ENCODE measurements at regions not wholly inside any gene's neighbourhood (a gene's known extent, or its start where the extent isn't known, plus 50 kb on each side); places are given as distances from the start of the nearest gene placed in this dataset.

DNA sequence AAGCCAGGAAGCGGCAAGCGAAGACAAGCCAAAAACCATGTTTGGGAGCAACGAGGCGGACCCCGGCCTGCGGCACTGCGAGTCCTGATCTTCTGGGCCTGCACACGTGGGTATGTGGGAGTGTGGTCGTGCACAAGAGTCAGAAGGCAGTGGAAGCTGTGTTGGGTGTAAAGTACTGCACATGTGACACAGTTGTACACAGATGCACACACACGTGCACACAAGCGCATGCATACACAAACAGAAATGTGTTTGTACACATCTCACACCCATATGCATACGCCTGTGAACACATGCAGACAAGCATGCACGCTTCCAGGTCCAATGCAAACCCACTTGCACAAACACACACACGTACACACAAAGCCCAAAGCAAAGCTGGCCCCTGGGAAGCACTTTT lies 52.6 kb upstream of the SLCO4A1 start:
- peaks cover 28% of the 10 kb centered on the region for H3K27me3 ChIP-seq (ENCODE audit: low read depth, low read length)
- H3K4me1 ChIP-seq (ENCODE audit: low read length), result no peaks in the 10 kb centered on the region
- no peak overlapping the region for H3K4me2 ChIP-seq (ENCODE audit: low read length)

DNA sequence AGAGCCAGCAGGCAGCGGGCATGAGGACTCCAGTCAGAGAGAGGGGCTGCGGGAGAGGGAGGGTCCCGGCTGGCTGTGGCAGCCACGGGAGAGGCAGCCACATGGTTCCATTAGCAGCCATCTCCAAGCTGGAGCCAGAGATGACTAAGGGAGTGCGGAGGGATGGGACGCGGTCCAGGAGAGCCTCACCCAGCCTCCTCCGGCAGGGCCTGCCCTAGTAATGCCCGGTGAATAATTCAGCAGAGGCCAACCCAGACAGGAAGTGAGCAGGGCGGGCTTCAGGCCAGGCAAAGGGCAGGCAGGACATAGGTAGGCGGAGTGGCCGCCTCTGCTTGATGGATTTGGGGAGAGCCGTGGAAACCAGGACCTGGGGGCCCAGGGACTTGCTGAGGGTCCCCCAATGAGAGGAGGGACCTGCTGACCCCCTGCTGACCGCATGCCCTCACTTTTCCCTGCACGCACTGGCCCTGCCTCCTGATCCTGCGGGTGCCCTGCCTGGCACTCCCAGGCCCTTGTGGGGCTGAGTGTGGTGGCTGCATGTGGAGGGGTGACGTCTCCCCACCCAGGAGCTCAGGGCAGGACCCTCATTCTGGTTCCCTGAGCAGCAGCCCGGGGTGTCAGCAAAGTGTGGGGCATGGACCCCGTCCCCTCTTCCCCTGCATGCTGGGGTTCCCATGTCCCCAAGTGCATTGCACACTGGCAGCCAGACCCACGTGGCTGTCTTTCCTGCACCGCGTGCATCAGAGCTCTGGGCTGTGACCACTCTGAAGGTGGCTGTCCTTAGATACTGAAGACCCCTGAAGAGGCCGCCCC lies 51.8 kb upstream of the SLCO4A1 start:
- no peak overlapping the region for H2AFZ ChIP-seq (ENCODE audit: low read depth, low read length)
- H3K9me3 ChIP-seq (ENCODE audit: insufficient read depth, low read length), result no peaks in the 10 kb centered on the region
- H3K4me2 ChIP-seq (ENCODE audit: low read length), result no peak overlapping the region
- H3K36me3 ChIP-seq (replicated peaks; ENCODE audit: low read depth, low read length), result no peaks in the 10 kb centered on the region
- TF ChIP-seq, protein P1, sequence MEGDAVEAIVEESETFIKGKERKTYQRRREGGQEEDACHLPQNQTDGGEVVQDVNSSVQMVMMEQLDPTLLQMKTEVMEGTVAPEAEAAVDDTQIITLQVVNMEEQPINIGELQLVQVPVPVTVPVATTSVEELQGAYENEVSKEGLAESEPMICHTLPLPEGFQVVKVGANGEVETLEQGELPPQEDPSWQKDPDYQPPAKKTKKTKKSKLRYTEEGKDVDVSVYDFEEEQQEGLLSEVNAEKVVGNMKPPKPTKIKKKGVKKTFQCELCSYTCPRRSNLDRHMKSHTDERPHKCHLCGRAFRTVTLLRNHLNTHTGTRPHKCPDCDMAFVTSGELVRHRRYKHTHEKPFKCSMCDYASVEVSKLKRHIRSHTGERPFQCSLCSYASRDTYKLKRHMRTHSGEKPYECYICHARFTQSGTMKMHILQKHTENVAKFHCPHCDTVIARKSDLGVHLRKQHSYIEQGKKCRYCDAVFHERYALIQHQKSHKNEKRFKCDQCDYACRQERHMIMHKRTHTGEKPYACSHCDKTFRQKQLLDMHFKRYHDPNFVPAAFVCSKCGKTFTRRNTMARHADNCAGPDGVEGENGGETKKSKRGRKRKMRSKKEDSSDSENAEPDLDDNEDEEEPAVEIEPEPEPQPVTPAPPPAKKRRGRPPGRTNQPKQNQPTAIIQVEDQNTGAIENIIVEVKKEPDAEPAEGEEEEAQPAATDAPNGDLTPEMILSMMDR (IDR thresholded peaks at IDR 0.05; ENCODE audit: low read depth, low read length), result no peak
- no peak for TF ChIP-seq EZH2phosphoT487 (IDR thresholded peaks at IDR 0.05; ENCODE audit: low read depth)
- no peaks in the 10 kb centered on the region for H3K4me1 ChIP-seq (ENCODE audit: low read length)
- no peak overlapping the region for H3K4me3 ChIP-seq (ENCODE audit: low read length)
- no peaks in the 10 kb centered on the region for H4K20me1 ChIP-seq (ENCODE audit: insufficient read depth, low read length)
- H3K9ac ChIP-seq (ENCODE audit: low read length), result no peak overlapping the region
- H3K27ac ChIP-seq (ENCODE audit: low read length), result no peak overlapping the region
- H3K27me3 ChIP-seq (ENCODE audit: low read depth, low read length), result peaks cover 31% of the 10 kb centered on the region
- no peaks in the 10 kb centered on the region for H3K79me2 ChIP-seq (ENCODE audit: low read length)

More for the DNA sequence above, 52.6 kb upstream of the SLCO4A1 start:
- Histone ChIP-seq H3K9ac (ENCODE audit: low read length) (no peak overlapping the region), H3K27ac (ENCODE audit: low read length) (no peak overlapping the region), H2AFZ (ENCODE audit: low read depth, low read length) (no peak overlapping the region), H4K20me1 (ENCODE audit: insufficient read depth, low read length) (no peaks in the 10 kb centered on the region), H3K9me3 (ENCODE audit: insufficient read depth, low read length) (no peaks in the 10 kb centered on the region), H3K79me2 (ENCODE audit: low read length) (no peaks in the 10 kb centered on the region), H3K36me3 (replicated peaks; ENCODE audit: low read depth, low read length) (no peaks in the 10 kb centered on the region), H3K4me3 (ENCODE audit: low read length) (no peak overlapping the region)
- TF ChIP-seq EZH2phosphoT487 (IDR thresholded peaks at IDR 0.05; ENCODE audit: low read depth), result no peak
- TF ChIP-seq, protein P1 (IDR thresholded peaks at IDR 0.05; ENCODE audit: low read depth, low read length), result no peak

DNA sequence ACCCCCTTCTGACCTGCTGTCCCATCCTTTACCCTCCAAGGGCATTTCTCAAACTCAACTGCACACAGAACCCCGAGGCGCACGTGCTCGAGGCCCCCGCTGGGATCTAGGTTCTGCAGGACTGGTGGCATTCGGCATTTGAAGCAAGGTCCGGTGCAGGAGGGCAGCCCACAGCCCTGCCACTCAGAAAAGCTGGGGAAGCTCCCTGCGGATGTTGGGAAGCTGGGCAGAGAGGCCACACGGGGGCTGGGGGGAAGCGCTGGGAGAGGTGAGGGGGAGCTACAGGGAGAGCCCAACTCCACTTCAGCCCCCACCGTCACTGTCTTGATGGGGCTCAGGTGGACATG lies 51.2 kb upstream of the SLCO4A1 start:
- no peaks in the 10 kb centered on the region for H3K9me3 ChIP-seq (ENCODE audit: insufficient read depth, low read length)
- no peaks in the 10 kb centered on the region for H3K4me1 ChIP-seq (ENCODE audit: low read length)
- no peak overlapping the region for H2AFZ ChIP-seq (ENCODE audit: low read depth, low read length)
- H3K27ac ChIP-seq (ENCODE audit: low read length), result no peak overlapping the region
- no peak for TF ChIP-seq EZH2phosphoT487 (IDR thresholded peaks at IDR 0.05; ENCODE audit: low read depth)
- TF ChIP-seq, protein P1 (IDR thresholded peaks at IDR 0.05; ENCODE audit: low read depth, low read length), result no peak
- no peaks in the 10 kb centered on the region for H3K36me3 ChIP-seq (replicated peaks; ENCODE audit: low read depth, low read length)
- H4K20me1 ChIP-seq (ENCODE audit: insufficient read depth, low read length), result no peaks in the 10 kb centered on the region
- no peak overlapping the region for H3K4me2 ChIP-seq (ENCODE audit: low read length)
- no peak overlapping the region for H3K9ac ChIP-seq (ENCODE audit: low read length)
- H3K27me3 ChIP-seq (ENCODE audit: low read depth, low read length), result peaks cover 32% of the 10 kb centered on the region
- H3K79me2 ChIP-seq (ENCODE audit: low read length), result no peaks in the 10 kb centered on the region
- no peak overlapping the region for H3K4me3 ChIP-seq (ENCODE audit: low read length)

DNA sequence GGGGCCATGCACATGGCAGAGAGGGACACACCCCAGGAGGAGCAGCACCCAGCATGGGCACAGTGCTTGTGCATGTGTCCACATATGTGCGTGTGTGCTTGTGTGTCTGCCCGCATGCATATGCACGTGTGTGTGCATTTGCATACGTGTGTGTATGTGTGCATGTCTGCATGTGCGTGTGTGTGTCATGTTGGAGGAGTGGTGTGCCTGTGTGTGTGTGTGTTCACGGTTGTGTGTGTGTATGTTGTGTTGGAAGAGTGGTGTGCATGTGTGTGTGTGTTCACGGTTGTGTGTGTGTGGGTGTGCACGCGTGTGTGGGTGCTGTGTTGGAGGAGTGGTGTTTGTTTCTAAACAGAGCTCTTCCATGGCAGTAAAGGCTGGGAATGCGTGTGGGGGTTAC lies 50.7 kb upstream of the SLCO4A1 start:
- H2AFZ ChIP-seq (ENCODE audit: low read depth, low read length), result no peak overlapping the region
- H3K79me2 ChIP-seq (ENCODE audit: low read length), result no peaks in the 10 kb centered on the region
- H3K4me3 ChIP-seq (ENCODE audit: low read length), result no peak overlapping the region
- peaks cover 32% of the 10 kb centered on the region for H3K27me3 ChIP-seq (ENCODE audit: low read depth, low read length)
- H3K9me3 ChIP-seq (ENCODE audit: insufficient read depth, low read length), result no peaks in the 10 kb centered on the region
- no peak overlapping the region for H3K4me2 ChIP-seq (ENCODE audit: low read length)
- H4K20me1 ChIP-seq (ENCODE audit: insufficient read depth, low read length), result no peaks in the 10 kb centered on the region
- TF ChIP-seq EZH2phosphoT487 (IDR thresholded peaks at IDR 0.05; ENCODE audit: low read depth), result no peak
- TF ChIP-seq, protein P1 (IDR thresholded peaks at IDR 0.05; ENCODE audit: low read depth, low read length), result no peak
- no peak overlapping the region for H3K27ac ChIP-seq (ENCODE audit: low read length)
- no peaks in the 10 kb centered on the region for H3K36me3 ChIP-seq (replicated peaks; ENCODE audit: low read depth, low read length)
- H3K9ac ChIP-seq (ENCODE audit: low read length), result no peak overlapping the region
- H3K4me1 ChIP-seq (ENCODE audit: low read length), result no peaks in the 10 kb centered on the region
